ENCODE measurements at regions not wholly inside any gene's neighbourhood (a gene's known extent, or its start where the extent isn't known, plus 50 kb on each side); places are given as distances from the start of the nearest gene placed in this dataset.

DNA sequence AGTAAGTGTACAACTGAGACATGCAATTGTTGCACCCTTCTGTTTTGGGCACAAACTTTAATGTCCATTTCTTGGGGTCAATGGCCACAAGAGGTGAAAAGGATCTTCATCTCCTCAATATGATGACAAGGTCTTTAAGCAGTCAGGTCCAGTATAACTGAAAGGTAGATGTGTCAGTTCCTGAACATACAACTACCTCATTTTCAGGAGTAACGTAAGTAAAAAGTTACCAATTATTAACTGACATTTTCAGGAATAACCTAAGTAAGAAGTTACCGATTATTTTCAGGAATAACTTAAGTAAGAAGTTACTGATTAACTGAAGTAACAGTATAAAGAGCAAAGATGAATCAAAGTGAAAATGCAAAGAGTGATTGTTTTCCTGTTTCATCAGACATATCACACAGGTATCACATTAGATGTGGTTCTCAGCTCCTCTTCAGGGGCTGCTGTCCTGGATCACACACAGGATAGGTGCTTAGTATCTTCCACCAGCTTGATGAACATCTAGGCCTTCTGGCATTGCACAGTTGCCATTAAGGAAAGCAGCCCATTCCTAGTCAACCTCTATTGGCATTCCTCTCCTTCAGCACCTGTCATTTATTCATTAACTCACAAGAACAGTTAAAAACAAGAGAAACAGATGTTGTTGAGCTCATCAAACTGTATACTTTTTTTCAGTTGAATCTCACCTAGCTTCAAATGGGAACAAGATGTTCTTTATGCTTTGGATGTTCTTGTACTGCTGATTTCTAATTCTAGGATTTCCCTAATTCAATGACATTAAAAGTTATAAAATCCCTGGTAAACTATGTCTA lies 200.0 kb downstream of the FOXG1 start:
- CTCF ChIA-PET: no interaction called here
- TF ChIP-seq, protein P1, sequence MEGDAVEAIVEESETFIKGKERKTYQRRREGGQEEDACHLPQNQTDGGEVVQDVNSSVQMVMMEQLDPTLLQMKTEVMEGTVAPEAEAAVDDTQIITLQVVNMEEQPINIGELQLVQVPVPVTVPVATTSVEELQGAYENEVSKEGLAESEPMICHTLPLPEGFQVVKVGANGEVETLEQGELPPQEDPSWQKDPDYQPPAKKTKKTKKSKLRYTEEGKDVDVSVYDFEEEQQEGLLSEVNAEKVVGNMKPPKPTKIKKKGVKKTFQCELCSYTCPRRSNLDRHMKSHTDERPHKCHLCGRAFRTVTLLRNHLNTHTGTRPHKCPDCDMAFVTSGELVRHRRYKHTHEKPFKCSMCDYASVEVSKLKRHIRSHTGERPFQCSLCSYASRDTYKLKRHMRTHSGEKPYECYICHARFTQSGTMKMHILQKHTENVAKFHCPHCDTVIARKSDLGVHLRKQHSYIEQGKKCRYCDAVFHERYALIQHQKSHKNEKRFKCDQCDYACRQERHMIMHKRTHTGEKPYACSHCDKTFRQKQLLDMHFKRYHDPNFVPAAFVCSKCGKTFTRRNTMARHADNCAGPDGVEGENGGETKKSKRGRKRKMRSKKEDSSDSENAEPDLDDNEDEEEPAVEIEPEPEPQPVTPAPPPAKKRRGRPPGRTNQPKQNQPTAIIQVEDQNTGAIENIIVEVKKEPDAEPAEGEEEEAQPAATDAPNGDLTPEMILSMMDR (IDR thresholded peaks at IDR 0.05; ENCODE audit: unreplicated experiment): no peak
- Mint-ChIP-seq H3K36me3 (ENCODE audit: insufficient read depth, unreplicated experiment) (no peaks in the 10 kb centered on the region), H3K27ac (ENCODE audit: low read depth, unreplicated experiment) (no peak overlapping the region), H3K4me3 (ENCODE audit: unreplicated experiment) (no peak overlapping the region), H3K4me1 (ENCODE audit: insufficient read depth, unreplicated experiment) (no peaks in the 10 kb centered on the region), H3K27me3 (ENCODE audit: insufficient read depth, unreplicated experiment) (peaks cover 100% of the 10 kb centered on the region), H3K9me3 (ENCODE audit: unreplicated experiment) (no peaks in the 10 kb centered on the region)
- intact Hi-C loops (cut with micrococcal nuclease): no loop called here
- POLR2A ChIA-PET: no interaction called here
- no peak for DNase-seq (ENCODE audit: unreplicated experiment)
- no TSS peak for BruUV-seq (replicated peaks)

DNA sequence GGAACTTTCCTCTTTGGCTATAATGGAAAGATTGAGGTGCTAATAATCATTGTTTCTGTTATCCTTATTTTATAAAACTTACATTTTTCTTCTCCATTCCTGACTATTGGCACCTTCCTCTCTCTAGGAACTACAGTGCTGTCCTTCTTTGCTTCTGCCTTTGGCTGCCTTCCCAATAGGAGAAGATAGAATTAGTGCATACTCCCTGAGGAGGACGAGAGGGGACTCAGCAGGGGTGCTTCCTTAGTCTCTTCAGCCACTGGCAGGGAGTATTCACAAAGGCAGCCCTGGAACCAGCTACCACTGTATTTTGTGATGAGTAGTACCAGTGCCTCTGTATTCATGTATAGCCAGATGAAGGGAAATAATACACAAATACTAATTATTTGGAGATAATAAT lies 208.5 kb downstream of the FOXG1 start:
- CTCF ChIA-PET: no interaction called here
- no peaks in the 10 kb centered on the region for H3K36me3 Mint-ChIP-seq (ENCODE audit: insufficient read depth, unreplicated experiment)
- no TSS peak for BruUV-seq (replicated peaks)
- H3K27ac Mint-ChIP-seq (ENCODE audit: low read depth, unreplicated experiment): no peak overlapping the region
- POLR2A ChIA-PET: no interaction called here
- H3K27me3 Mint-ChIP-seq (ENCODE audit: insufficient read depth, unreplicated experiment): peaks cover 83% of the 10 kb centered on the region
- H3K9me3 Mint-ChIP-seq (ENCODE audit: unreplicated experiment): no peaks in the 10 kb centered on the region
- intact Hi-C loops (cut with micrococcal nuclease): no loop called here
- no peak overlapping the region for H3K4me3 Mint-ChIP-seq (ENCODE audit: unreplicated experiment)
- TF ChIP-seq, protein P1 (IDR thresholded peaks at IDR 0.05; ENCODE audit: unreplicated experiment): no peak
- DNase-seq (ENCODE audit: unreplicated experiment): no peak
- H3K4me1 Mint-ChIP-seq (ENCODE audit: insufficient read depth, unreplicated experiment): no peaks in the 10 kb centered on the region

DNA sequence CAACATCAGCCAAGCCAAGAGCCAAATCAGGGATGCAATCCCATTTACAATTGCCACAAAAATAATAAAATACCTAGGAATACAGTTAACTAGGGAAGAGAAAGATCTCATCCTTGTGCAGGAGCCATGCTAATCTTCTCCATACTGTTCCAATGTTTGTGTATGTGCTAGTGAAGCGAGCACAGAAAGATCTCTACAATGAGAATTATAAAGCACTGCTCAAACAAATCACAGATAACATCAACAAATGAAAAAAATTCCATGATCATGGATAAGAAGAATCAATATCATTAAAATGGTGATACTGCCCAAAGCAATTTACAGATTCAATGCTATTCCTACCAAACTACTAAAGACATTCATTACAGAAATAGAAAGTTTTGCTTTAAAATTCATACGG lies 215.6 kb downstream of the FOXG1 start:
- H3K4me3 Mint-ChIP-seq (ENCODE audit: unreplicated experiment): no peak overlapping the region
- ChIA-PET POLR2A (no interaction called here), CTCF (no interaction called here)
- H3K36me3 Mint-ChIP-seq (ENCODE audit: insufficient read depth, unreplicated experiment): no peaks in the 10 kb centered on the region
- intact Hi-C loops (cut with micrococcal nuclease): no loop called here
- peaks cover 100% of the 10 kb centered on the region for H3K27me3 Mint-ChIP-seq (ENCODE audit: insufficient read depth, unreplicated experiment)
- no TSS peak for BruUV-seq (replicated peaks)
- TF ChIP-seq, protein P1 (IDR thresholded peaks at IDR 0.05; ENCODE audit: unreplicated experiment): no peak
- no peaks in the 10 kb centered on the region for H3K9me3 Mint-ChIP-seq (ENCODE audit: unreplicated experiment)
- H3K27ac Mint-ChIP-seq (ENCODE audit: low read depth, unreplicated experiment): no peak overlapping the region
- DNase-seq (ENCODE audit: unreplicated experiment): no peak
- H3K4me1 Mint-ChIP-seq (ENCODE audit: insufficient read depth, unreplicated experiment): no peaks in the 10 kb centered on the region

DNA sequence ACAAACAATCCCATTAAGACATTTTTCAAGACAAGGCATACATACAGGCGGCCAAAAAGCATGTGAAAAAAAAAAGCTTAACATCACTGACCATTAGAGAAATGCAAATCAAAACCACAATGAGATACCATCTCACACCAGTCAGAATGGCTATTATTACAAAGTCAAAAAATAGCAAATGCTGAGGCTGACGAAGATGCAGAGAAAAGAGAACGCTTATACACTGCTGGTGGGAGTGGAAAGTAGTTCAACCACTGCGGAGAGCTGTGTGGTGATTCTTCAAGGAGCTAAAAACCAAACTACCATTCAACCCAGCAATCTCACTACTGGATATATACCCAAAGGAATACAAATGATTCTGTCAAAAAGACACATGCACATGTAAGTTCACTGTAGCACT lies 216.7 kb downstream of the FOXG1 start:
- ChIA-PET POLR2A (interaction anchor here (0.6 kb wide), 1 partner anchor 37 kb away, joined by 3 read pairs; no protein-coding TSS in a partner anchor), CTCF (interaction anchor here (0.6 to 0.7 kb wide), 2 partner anchors 230 to 252 kb away, joined by 3 to 6 read pairs; no protein-coding TSS in a partner anchor)
- Mint-ChIP-seq H3K27ac (ENCODE audit: low read depth, unreplicated experiment) (no peak overlapping the region), H3K27me3 (ENCODE audit: insufficient read depth, unreplicated experiment) (peaks cover 100% of the 10 kb centered on the region), H3K4me1 (ENCODE audit: insufficient read depth, unreplicated experiment) (no peaks in the 10 kb centered on the region), H3K9me3 (ENCODE audit: unreplicated experiment) (no peaks in the 10 kb centered on the region), H3K36me3 (ENCODE audit: insufficient read depth, unreplicated experiment) (no peaks in the 10 kb centered on the region), H3K4me3 (ENCODE audit: unreplicated experiment) (no peak overlapping the region)
- intact Hi-C loops (cut with micrococcal nuclease): no loop called here
- DNase-seq (ENCODE audit: unreplicated experiment): no peak
- BruUV-seq (replicated peaks): no TSS peak
- TF ChIP-seq, protein P1 (IDR thresholded peaks at IDR 0.05; ENCODE audit: unreplicated experiment): no peak
